Duodenal mucosa (tissue), 2 donors: ENCODE measurements at regions not wholly inside any gene's neighbourhood (a gene's known extent, or its start where the extent isn't known, plus 50 kb on each side); places are given as distances from the start of the nearest gene placed in this dataset.

Experiments used
- H3K27ac ChIP-seq: one replicate; pipeline ENCODE4 v1.7.0; 2013; ENCODE audit warnings: low read depth, low read length
- H3K27me3 ChIP-seq, 2 donors: one replicate each; pipeline ENCODE4 v1.7.0; 2013; ENCODE audit warnings: low read length in 2 of 2, control low read depth in 1 of 2; ENCODE audit not compliant: insufficient read depth in 2 of 2, control insufficient read depth in 1 of 2
- H3K36me3 ChIP-seq, 2 donors: one replicate each; pipeline ENCODE4 v1.7.0; 2013; ENCODE audit warnings: low read length in 2 of 2, control low read depth in 1 of 2; ENCODE audit not compliant: insufficient read depth in 2 of 2, control insufficient read depth in 1 of 2
- H3K4me1 ChIP-seq, 2 donors: one replicate each; pipeline ENCODE4 v1.7.0; 2013; ENCODE audit warnings: low read length in 2 of 2, control low read depth in 1 of 2; ENCODE audit not compliant: insufficient read depth in 2 of 2, control insufficient read depth in 1 of 2
- H3K4me3 ChIP-seq, 2 donors: one replicate each; pipeline ENCODE4 v1.7.0; 2013; ENCODE audit warnings: low read length in 2 of 2, low read depth in 1 of 2
- H3K9ac ChIP-seq, 2 donors: one replicate each; pipeline ENCODE4 v1.7.0; 2013; ENCODE audit warnings: low read length in 2 of 2, low read depth in 1 of 2
- H3K9me3 ChIP-seq, 2 donors: one replicate each; pipeline ENCODE4 v1.7.0; 2013; ENCODE audit warnings: low read length in 2 of 2, control low read depth in 1 of 2; ENCODE audit not compliant: control insufficient read depth in 1 of 2

- Histone ChIP-seq H3K4me3 (no peak overlapping the region), H3K9ac (no peak overlapping the region), H3K9me3 (no peaks in the 10 kb centered on the region), H3K27ac (no peak overlapping the region), H3K36me3 (no peaks in the 10 kb centered on the region), H3K27me3 (peaks cover 8 to 15% of the 10 kb centered on the region in 2 donors), H3K4me1 (no peaks in the 10 kb centered on the region)
These were observed 64.2 kb upstream of the LINGO1 start for GRCh38 chr15:77696871-77697270.

GRCh38 chr15:77695961-77696582 is 63.4 kb upstream of the LINGO1 start:
- Histone ChIP-seq H3K27me3 (peaks cover 14 to 15% of the 10 kb centered on the region in 2 donors), H3K27ac (no peak overlapping the region), H3K9me3 (no peaks in the 10 kb centered on the region), H3K4me3 (no peak overlapping the region), H3K36me3 (no peaks in the 10 kb centered on the region), H3K4me1 (no peaks in the 10 kb centered on the region), H3K9ac (no peak overlapping the region)

GRCh38 chr15:77695548-77695947 is 62.8 kb upstream of the LINGO1 start:
- no peaks in the 10 kb centered on the region for H3K4me1 ChIP-seq
- H3K36me3 ChIP-seq: no peaks in the 10 kb centered on the region
- no peak overlapping the region for H3K4me3 ChIP-seq
- no peaks in the 10 kb centered on the region for H3K9me3 ChIP-seq
- peaks cover 14 to 17% of the 10 kb centered on the region in 2 donors for H3K27me3 ChIP-seq
- no peak overlapping the region for H3K27ac ChIP-seq
- no peak overlapping the region for H3K9ac ChIP-seq

- Histone ChIP-seq H3K4me1 (no peaks in the 10 kb centered on the region), H3K27ac (no peak overlapping the region), H3K9me3 (no peaks in the 10 kb centered on the region), H3K27me3 (peaks cover 18 to 19% of the 10 kb centered on the region in 2 donors), H3K4me3 (no peak overlapping the region), H3K9ac (no peak overlapping the region), H3K36me3 (no peaks in the 10 kb centered on the region)
These were observed 60.9 kb upstream of the LINGO1 start for GRCh38 chr15:77693576-77693975.

- Histone ChIP-seq H3K36me3 (no peaks in the 10 kb centered on the region), H3K4me3 (no peak overlapping the region), H3K9me3 (no peaks in the 10 kb centered on the region), H3K4me1 (no peaks in the 10 kb centered on the region), H3K27ac (no peak overlapping the region), H3K27me3 (peaks cover 14 to 19% of the 10 kb centered on the region in 2 donors), H3K9ac (no peak overlapping the region)
These were observed 59.9 kb upstream of the LINGO1 start for GRCh38 chr15:77692614-77693013.

- Histone ChIP-seq H3K36me3 (no peaks in the 10 kb centered on the region), H3K4me1 (no peaks in the 10 kb centered on the region), H3K9ac (no peak overlapping the region), H3K4me3 (no peak overlapping the region), H3K27ac (no peak overlapping the region), H3K27me3 (peaks cover 12 to 15% of the 10 kb centered on the region in 2 donors), H3K9me3 (no peaks in the 10 kb centered on the region)
These were observed 58.9 kb upstream of the LINGO1 start for GRCh38 chr15:77691607-77692006.

GRCh38 chr15:77689821-77690220 is 57.1 kb upstream of the LINGO1 start:
- no peaks in the 10 kb centered on the region for H3K36me3 ChIP-seq
- no peaks in the 10 kb centered on the region for H3K9me3 ChIP-seq
- no peak overlapping the region for H3K4me3 ChIP-seq
- no peaks in the 10 kb centered on the region for H3K4me1 ChIP-seq
- H3K27ac ChIP-seq: no peak overlapping the region
- H3K9ac ChIP-seq: no peak overlapping the region
- peaks cover 7 to 11% of the 10 kb centered on the region in 2 donors for H3K27me3 ChIP-seq

GRCh38 chr15:77688693-77689092 is 56.0 kb upstream of the LINGO1 start:
- no peaks in the 10 kb centered on the region for H3K4me1 ChIP-seq
- no peak overlapping the region for H3K27ac ChIP-seq
- no peaks in the 10 kb centered on the region for H3K9me3 ChIP-seq
- no peak overlapping the region for H3K4me3 ChIP-seq
- peaks cover 9 to 11% of the 10 kb centered on the region in 2 donors for H3K27me3 ChIP-seq
- H3K36me3 ChIP-seq: no peaks in the 10 kb centered on the region
- no peak overlapping the region for H3K9ac ChIP-seq

- Histone ChIP-seq H3K9ac (no peak overlapping the region), H3K4me1 (no peaks in the 10 kb centered on the region), H3K27ac (no peak overlapping the region), H3K9me3 (no peaks in the 10 kb centered on the region), H3K36me3 (no peaks in the 10 kb centered on the region), H3K4me3 (no peak overlapping the region), H3K27me3 (peaks cover 11% of the 10 kb centered on the region in 2 donors)
These were observed 55.6 kb upstream of the LINGO1 start for GRCh38 chr15:77688266-77688665.

GRCh38 chr15:77685082-77685815 is 52.5 kb upstream of the LINGO1 start:
- H3K27me3 ChIP-seq: peaks cover 5 to 8% of the 10 kb centered on the region in 2 donors
- H3K36me3 ChIP-seq: no peaks in the 10 kb centered on the region
- H3K4me1 ChIP-seq: no peaks in the 10 kb centered on the region
- no peak overlapping the region for H3K27ac ChIP-seq
- no peak overlapping the region for H3K4me3 ChIP-seq
- H3K9ac ChIP-seq: no peak overlapping the region
- no peaks in the 10 kb centered on the region for H3K9me3 ChIP-seq
